Raji (cell line): ENCODE measurements at regions not wholly inside any gene's neighbourhood (a gene's known extent, or its start where the extent isn't known, plus 50 kb on each side); places are given as distances from the start of the nearest gene placed in this dataset.

Source experiments
- POLR2A ChIP-seq: IDR thresholded peaks from 2 replicates; pipeline ENCODE4 v1.6.1; 2011; ENCODE audit warnings: low read depth, low read length, control low read depth; ENCODE audit not compliant: insufficient read depth

GRCh38 chr15:38084289-38084688 lies 149.8 kb downstream of the TMCO5A start:
- no peak for TF ChIP-seq POLR2A

- no peak for TF ChIP-seq POLR2A
Observed at GRCh38 chr15:38085114-38085513, 150.7 kb downstream of the TMCO5A start.

GRCh38 chr15:38085931-38086568 lies 151.6 kb downstream of the TMCO5A start:
- no peak for TF ChIP-seq POLR2A

GRCh38 chr15:38086611-38087010 lies 152.2 kb downstream of the TMCO5A start:
- no peak for TF ChIP-seq POLR2A

- TF ChIP-seq POLR2A: no peak
Observed at GRCh38 chr15:38088971-38089370, 154.5 kb downstream of the TMCO5A start.

GRCh38 chr15:38090223-38090622 lies 155.8 kb downstream of the TMCO5A start:
- no peak for TF ChIP-seq POLR2A

GRCh38 chr15:38090678-38091077 lies 156.2 kb downstream of the TMCO5A start:
- TF ChIP-seq POLR2A: no peak

GRCh38 chr15:38091078-38091645 lies 156.7 kb downstream of the TMCO5A start:
- TF ChIP-seq POLR2A: no peak

GRCh38 chr15:38093931-38094330 lies 158.7 kb upstream of the SPRED1 start:
- no peak for TF ChIP-seq POLR2A

GRCh38 chr15:38102972-38103371 lies 149.7 kb upstream of the SPRED1 start:
- TF ChIP-seq POLR2A: no peak

GRCh38 chr15:38103564-38103963 lies 149.1 kb upstream of the SPRED1 start:
- TF ChIP-seq POLR2A: no peak

GRCh38 chr15:38111070-38111469 lies 141.6 kb upstream of the SPRED1 start:
- no peak for TF ChIP-seq POLR2A

GRCh38 chr15:38112406-38112805 lies 140.2 kb upstream of the SPRED1 start:
- no peak for TF ChIP-seq POLR2A

- no peak for TF ChIP-seq POLR2A
Observed at GRCh38 chr15:38115121-38115520, 137.5 kb upstream of the SPRED1 start.

- no peak for TF ChIP-seq POLR2A
Observed at GRCh38 chr15:38117781-38118180, 134.9 kb upstream of the SPRED1 start.

- TF ChIP-seq POLR2A: 0 out of 2 replicates have a peak, but pooled peaks have one; percentile 24
Observed at GRCh38 chr15:38119865-38120264, 132.8 kb upstream of the SPRED1 start.

GRCh38 chr15:38127306-38127771 lies 125.3 kb upstream of the SPRED1 start:
- TF ChIP-seq POLR2A: no peak

GRCh38 chr15:38128341-38128781 lies 124.3 kb upstream of the SPRED1 start:
- no peak for TF ChIP-seq POLR2A

- TF ChIP-seq POLR2A: no peak
Observed at GRCh38 chr15:38128921-38129320, 123.7 kb upstream of the SPRED1 start.
